GM23338 (cell line): ENCODE measurements at regions not wholly inside any gene's neighbourhood (a gene's known extent, or its start where the extent isn't known, plus 50 kb on each side); places are given as distances from the start of the nearest gene placed in this dataset.

Source experiments
- ATAC-seq: fragments of 200-7000 bp; cut with Tn5 transposase; 3 replicates; pipeline ENCODE4 v1.9.1; 2020
- DNase-seq: peaks from one replicate; pipeline ENCODE4 v3.0.0-alpha.2; 2015; ENCODE audit warnings: low spot score
- H2AFZ ChIP-seq: fragments of 200-600 bp; sonication (generic); 2 replicates; pipeline ENCODE4 v1.8.0; 2016; ENCODE audit warnings: antibody characterized with exemption, mild to moderate bottlenecking, moderate library complexity
- H3F3A ChIP-seq: fragments of 200-600 bp; sonication (generic); replicated peaks from 2 replicates; pipeline ENCODE4 v1.8.0; 2017; ENCODE audit warnings: antibody characterized with exemption, mixed run types, low read depth
- H3K27ac ChIP-seq: fragments of 200-600 bp; sonication (generic); 2 replicates; pipeline ENCODE4 v1.6.1; 2016; ENCODE audit warnings: low read depth
- H3K27me3 ChIP-seq: fragments of 200-600 bp; sonication (generic); 2 replicates; pipeline ENCODE4 v1.8.0; 2016; ENCODE audit warnings: mild to moderate bottlenecking, mixed run types, moderate library complexity; ENCODE audit not compliant: insufficient read depth
- H3K36me3 ChIP-seq: fragments of 200-600 bp; sonication (generic); 2 replicates; pipeline ENCODE4 v1.8.0; 2016; ENCODE audit warnings: mild to moderate bottlenecking; ENCODE audit not compliant: insufficient read depth
- H3K4me1 ChIP-seq: fragments of 200-600 bp; sonication (generic); 2 replicates; pipeline ENCODE4 v1.8.0; 2016; ENCODE audit warnings: mild to moderate bottlenecking, moderate library complexity; ENCODE audit not compliant: insufficient read depth
- H3K4me2 ChIP-seq: fragments of 200-600 bp; sonication (generic); 2 replicates; pipeline ENCODE4 v1.7.1; 2017; ENCODE audit warnings: mixed run types
- H3K4me3 ChIP-seq: fragments of 200-600 bp; sonication (generic); 2 replicates; pipeline ENCODE4 v1.6.1; 2016; ENCODE audit warnings: mixed run types
- H3K79me2 ChIP-seq: fragments of 200-600 bp; sonication (generic); replicated peaks from 2 replicates; pipeline ENCODE4 v1.8.0; 2017; ENCODE audit warnings: mild to moderate bottlenecking; ENCODE audit not compliant: insufficient read depth
- H3K9me2 ChIP-seq: fragments of 200-600 bp; sonication (generic); 2 replicates; pipeline ENCODE4 v1.8.0; 2017; ENCODE audit not compliant: insufficient read depth
- H4K20me1 ChIP-seq: fragments of 200-600 bp; sonication (generic); replicated peaks from 2 replicates; pipeline ENCODE4 v1.8.0; 2017; ENCODE audit warnings: mild to moderate bottlenecking; ENCODE audit not compliant: insufficient read depth
- H3K27ac Mint-ChIP-seq: 2 replicates; pipeline ENCODE4 v1.8.0; 2020; ENCODE audit warnings: inconsistent platforms, mild to moderate bottlenecking, moderate library complexity, mixed read lengths
- H3K27me3 Mint-ChIP-seq: 3 replicates; pipeline ENCODE4 v1.8.0; 2022; ENCODE audit warnings: low read depth, mild to moderate bottlenecking, moderate library complexity, mixed read lengths, inconsistent platforms; ENCODE audit not compliant: insufficient read depth, poor library complexity
- H3K36me3 Mint-ChIP-seq: 3 replicates; pipeline ENCODE4 v1.8.0; 2021; ENCODE audit warnings: low read depth, mild to moderate bottlenecking, inconsistent platforms, moderate library complexity, mixed read lengths
- H3K4me1 Mint-ChIP-seq: 3 replicates; pipeline ENCODE4 v1.8.0; 2020; ENCODE audit warnings: mild to moderate bottlenecking, inconsistent platforms, mixed read lengths
- H3K4me3 Mint-ChIP-seq: 3 replicates; pipeline ENCODE4 v1.8.0; 2021; ENCODE audit warnings: moderate library complexity, mild to moderate bottlenecking, inconsistent platforms, mixed read lengths
- H3K9me3 Mint-ChIP-seq: 3 replicates; pipeline ENCODE4 v1.8.0; 2020; ENCODE audit warnings: moderate library complexity, mild to moderate bottlenecking, inconsistent platforms, mixed read lengths
- CREB1 ChIP-seq: fragments of 250-450 bp; sonication (Bioruptor Pico); IDR thresholded peaks from 2 replicates; pipeline ENCODE4 v1.5.0; 2020; ENCODE audit warnings: low read depth, mild to moderate bottlenecking, moderate library complexity
- EZH2 ChIP-seq: fragments of 200-600 bp; sonication (generic); IDR thresholded peaks from one replicate; pipeline ENCODE4 v1.8.0; 2017; ENCODE audit warnings: antibody characterized with exemption, mild to moderate bottlenecking, low read depth; ENCODE audit not compliant: unreplicated experiment
- EZH2phosphoT487 ChIP-seq: fragments of 200-600 bp; sonication (generic); IDR thresholded peaks from one replicate; pipeline ENCODE4 v1.8.1; 2018; ENCODE audit warnings: antibody characterized with exemption; ENCODE audit not compliant: unreplicated experiment
- JUNB ChIP-seq: IDR thresholded peaks from one replicate; pipeline ENCODE4 v1.6.1; 2016; ENCODE audit warnings: antibody characterized with exemption; ENCODE audit not compliant: unreplicated experiment
- NANOG ChIP-seq: IDR thresholded peaks from 2 replicates; pipeline ENCODE4 v1.6.1; 2016; ENCODE audit warnings: antibody characterized with exemption, borderline replicate concordance
- POLR2AphosphoS5 ChIP-seq: IDR thresholded peaks from 2 replicates; pipeline ENCODE4 v1.6.1; 2016; ENCODE audit warnings: antibody characterized with exemption, low read depth
- REST ChIP-seq: IDR thresholded peaks from one replicate; pipeline ENCODE4 v1.6.1; 2018; ENCODE audit warnings: antibody characterized with exemption; ENCODE audit not compliant: unreplicated experiment
- STAT1 ChIP-seq: IDR thresholded peaks from one replicate; pipeline ENCODE4 v1.6.1; 2016; ENCODE audit warnings: antibody characterized with exemption; ENCODE audit not compliant: unreplicated experiment
- ZNF114 ChIP-seq: fragments of 250-450 bp; sonication (Bioruptor Pico); IDR thresholded peaks from 2 replicates; pipeline ENCODE4 v1.5.0; 2020; ENCODE audit warnings: mild to moderate bottlenecking, moderate library complexity
- ZNF331 ChIP-seq: fragments of 250-450 bp; sonication (Bioruptor Pico); IDR thresholded peaks from 2 replicates; pipeline ENCODE4 v1.5.0; 2020; ENCODE audit warnings: low read depth, mild to moderate bottlenecking, moderate library complexity
- TF ChIP-seq, protein P1 (sequence below): fragments of 250-450 bp; sonication (Bioruptor Pico); IDR thresholded peaks from 2 replicates; pipeline ENCODE4 v1.5.0; 2020; ENCODE audit warnings: mild to moderate bottlenecking, moderate library complexity
- TF ChIP-seq, protein P2 (sequence below), 2 experiments: fragments of 200-600 bp in 1 of 2; sonication (generic) in 1 of 2; conservative IDR thresholded peaks; 2 replicates each; pipeline versions ENCODE4 v1.5.1 to v1.6.1; 2016 to 2017; ENCODE audit warnings: antibody characterized with exemption in 2 of 2, low read depth in 2 of 2, mild to moderate bottlenecking in 2 of 2, moderate library complexity in 1 of 2
- TF ChIP-seq, protein P3 (sequence below): IDR thresholded peaks from 2 replicates; pipeline ENCODE4 v1.6.1; 2016; ENCODE audit warnings: antibody characterized with exemption

GRCh38 chrX:73768886-73769285 is 83.6 kb downstream of the XIST start:
- H3F3A ChIP-seq: no peaks in the 10 kb centered on the region
- no peaks in the 10 kb centered on the region for H4K20me1 ChIP-seq
- no peak overlapping the region for H3K4me2 ChIP-seq
- H3K36me3 Mint-ChIP-seq: no peaks in the 10 kb centered on the region
- no peak overlapping the region for H3K27ac ChIP-seq
- H3K36me3 ChIP-seq: no peaks in the 10 kb centered on the region
- H3K4me3 ChIP-seq: no peak overlapping the region
- H3K27me3 Mint-ChIP-seq: no peaks in the 10 kb centered on the region
- no peaks in the 10 kb centered on the region for H3K27me3 ChIP-seq
- ATAC-seq (no peak), DNase-seq (no peak)
- no peak overlapping the region for H3K27ac Mint-ChIP-seq
- no peaks in the 10 kb centered on the region for H3K9me2 ChIP-seq
- H3K9me3 Mint-ChIP-seq: peaks cover 3% of the 10 kb centered on the region; the same call in 2 of the 3 replicates
- no peaks in the 10 kb centered on the region for H3K79me2 ChIP-seq
- H3K4me1 Mint-ChIP-seq: no peaks in the 10 kb centered on the region
- no peak for TF ChIP-seq ZNF331 (CRISPR knock-in tag)
- TF ChIP-seq ZNF114 (CRISPR knock-in tag): no peak
- no peak for TF ChIP-seq EZH2
- no peak for TF ChIP-seq NANOG
- TF ChIP-seq, protein P1, sequence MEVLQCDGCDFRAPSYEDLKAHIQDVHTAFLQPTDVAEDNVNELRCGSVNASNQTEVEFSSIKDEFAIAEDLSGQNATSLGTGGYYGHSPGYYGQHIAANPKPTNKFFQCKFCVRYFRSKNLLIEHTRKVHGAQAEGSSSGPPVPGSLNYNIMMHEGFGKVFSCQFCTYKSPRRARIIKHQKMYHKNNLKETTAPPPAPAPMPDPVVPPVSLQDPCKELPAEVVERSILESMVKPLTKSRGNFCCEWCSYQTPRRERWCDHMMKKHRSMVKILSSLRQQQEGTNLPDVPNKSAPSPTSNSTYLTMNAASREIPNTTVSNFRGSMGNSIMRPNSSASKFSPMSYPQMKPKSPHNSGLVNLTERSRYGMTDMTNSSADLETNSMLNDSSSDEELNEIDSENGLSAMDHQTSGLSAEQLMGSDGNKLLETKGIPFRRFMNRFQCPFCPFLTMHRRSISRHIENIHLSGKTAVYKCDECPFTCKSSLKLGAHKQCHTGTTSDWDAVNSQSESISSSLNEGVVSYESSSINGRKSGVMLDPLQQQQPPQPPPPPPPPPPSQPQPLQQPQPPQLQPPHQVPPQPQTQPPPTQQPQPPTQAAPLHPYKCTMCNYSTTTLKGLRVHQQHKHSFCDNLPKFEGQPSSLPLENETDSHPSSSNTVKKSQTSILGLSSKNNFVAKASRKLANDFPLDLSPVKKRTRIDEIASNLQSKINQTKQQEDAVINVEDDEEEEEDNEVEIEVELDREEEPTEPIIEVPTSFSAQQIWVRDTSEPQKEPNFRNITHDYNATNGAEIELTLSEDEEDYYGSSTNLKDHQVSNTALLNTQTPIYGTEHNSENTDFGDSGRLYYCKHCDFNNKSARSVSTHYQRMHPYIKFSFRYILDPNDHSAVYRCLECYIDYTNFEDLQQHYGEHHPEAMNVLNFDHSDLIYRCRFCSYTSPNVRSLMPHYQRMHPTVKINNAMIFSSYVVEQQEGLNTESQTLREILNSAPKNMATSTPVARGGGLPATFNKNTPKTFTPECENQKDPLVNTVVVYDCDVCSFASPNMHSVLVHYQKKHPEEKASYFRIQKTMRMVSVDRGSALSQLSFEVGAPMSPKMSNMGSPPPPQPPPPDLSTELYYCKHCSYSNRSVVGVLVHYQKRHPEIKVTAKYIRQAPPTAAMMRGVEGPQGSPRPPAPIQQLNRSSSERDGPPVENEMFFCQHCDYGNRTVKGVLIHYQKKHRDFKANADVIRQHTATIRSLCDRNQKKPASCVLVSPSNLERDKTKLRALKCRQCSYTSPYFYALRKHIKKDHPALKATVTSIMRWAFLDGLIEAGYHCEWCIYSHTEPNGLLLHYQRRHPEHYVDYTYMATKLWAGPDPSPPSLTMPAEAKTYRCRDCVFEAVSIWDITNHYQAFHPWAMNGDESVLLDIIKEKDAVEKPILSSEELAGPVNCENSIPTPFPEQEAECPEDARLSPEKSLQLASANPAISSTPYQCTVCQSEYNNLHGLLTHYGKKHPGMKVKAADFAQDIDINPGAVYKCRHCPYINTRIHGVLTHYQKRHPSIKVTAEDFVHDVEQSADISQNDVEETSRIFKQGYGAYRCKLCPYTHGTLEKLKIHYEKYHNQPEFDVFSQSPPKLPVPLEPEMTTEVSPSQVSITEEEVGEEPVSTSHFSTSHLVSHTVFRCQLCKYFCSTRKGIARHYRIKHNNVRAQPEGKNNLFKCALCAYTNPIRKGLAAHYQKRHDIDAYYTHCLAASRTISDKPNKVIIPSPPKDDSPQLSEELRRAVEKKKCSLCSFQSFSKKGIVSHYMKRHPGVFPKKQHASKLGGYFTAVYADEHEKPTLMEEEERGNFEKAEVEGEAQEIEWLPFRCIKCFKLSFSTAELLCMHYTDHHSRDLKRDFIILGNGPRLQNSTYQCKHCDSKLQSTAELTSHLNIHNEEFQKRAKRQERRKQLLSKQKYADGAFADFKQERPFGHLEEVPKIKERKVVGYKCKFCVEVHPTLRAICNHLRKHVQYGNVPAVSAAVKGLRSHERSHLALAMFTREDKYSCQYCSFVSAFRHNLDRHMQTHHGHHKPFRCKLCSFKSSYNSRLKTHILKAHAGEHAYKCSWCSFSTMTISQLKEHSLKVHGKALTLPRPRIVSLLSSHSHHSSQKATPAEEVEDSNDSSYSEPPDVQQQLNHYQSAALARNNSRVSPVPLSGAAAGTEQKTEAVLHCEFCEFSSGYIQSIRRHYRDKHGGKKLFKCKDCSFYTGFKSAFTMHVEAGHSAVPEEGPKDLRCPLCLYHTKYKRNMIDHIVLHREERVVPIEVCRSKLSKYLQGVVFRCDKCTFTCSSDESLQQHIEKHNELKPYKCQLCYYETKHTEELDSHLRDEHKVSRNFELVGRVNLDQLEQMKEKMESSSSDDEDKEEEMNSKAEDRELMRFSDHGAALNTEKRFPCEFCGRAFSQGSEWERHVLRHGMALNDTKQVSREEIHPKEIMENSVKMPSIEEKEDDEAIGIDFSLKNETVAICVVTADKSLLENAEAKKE (CRISPR knock-in tag): no peak
- TF ChIP-seq JUNB: no peak
- no peak for TF ChIP-seq STAT1
- TF ChIP-seq, protein P2, sequence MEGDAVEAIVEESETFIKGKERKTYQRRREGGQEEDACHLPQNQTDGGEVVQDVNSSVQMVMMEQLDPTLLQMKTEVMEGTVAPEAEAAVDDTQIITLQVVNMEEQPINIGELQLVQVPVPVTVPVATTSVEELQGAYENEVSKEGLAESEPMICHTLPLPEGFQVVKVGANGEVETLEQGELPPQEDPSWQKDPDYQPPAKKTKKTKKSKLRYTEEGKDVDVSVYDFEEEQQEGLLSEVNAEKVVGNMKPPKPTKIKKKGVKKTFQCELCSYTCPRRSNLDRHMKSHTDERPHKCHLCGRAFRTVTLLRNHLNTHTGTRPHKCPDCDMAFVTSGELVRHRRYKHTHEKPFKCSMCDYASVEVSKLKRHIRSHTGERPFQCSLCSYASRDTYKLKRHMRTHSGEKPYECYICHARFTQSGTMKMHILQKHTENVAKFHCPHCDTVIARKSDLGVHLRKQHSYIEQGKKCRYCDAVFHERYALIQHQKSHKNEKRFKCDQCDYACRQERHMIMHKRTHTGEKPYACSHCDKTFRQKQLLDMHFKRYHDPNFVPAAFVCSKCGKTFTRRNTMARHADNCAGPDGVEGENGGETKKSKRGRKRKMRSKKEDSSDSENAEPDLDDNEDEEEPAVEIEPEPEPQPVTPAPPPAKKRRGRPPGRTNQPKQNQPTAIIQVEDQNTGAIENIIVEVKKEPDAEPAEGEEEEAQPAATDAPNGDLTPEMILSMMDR (conservative IDR thresholded peaks at IDR 0.05; ENCODE audit: low read depth in 2 of 2): no peak
- no peak for TF ChIP-seq REST
- no peak for TF ChIP-seq CREB1 (CRISPR knock-in tag)
- TF ChIP-seq, protein P3, sequence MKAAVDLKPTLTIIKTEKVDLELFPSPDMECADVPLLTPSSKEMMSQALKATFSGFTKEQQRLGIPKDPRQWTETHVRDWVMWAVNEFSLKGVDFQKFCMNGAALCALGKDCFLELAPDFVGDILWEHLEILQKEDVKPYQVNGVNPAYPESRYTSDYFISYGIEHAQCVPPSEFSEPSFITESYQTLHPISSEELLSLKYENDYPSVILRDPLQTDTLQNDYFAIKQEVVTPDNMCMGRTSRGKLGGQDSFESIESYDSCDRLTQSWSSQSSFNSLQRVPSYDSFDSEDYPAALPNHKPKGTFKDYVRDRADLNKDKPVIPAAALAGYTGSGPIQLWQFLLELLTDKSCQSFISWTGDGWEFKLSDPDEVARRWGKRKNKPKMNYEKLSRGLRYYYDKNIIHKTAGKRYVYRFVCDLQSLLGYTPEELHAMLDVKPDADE: no peak
- TF ChIP-seq POLR2AphosphoS5: no peak
- TF ChIP-seq EZH2phosphoT487: no peak
- H3K4me1 ChIP-seq: no peaks in the 10 kb centered on the region
- no peak overlapping the region for H2AFZ ChIP-seq
- no peak overlapping the region for H3K4me3 Mint-ChIP-seq
